Neural progenitor cell (in vitro differentiated cells): ENCODE measurements at regions not wholly inside any gene's neighbourhood (a gene's known extent, or its start where the extent isn't known, plus 50 kb on each side); places are given as distances from the start of the nearest gene placed in this dataset.

Experiments used
- DNase-seq: peaks from one replicate; pipeline ENCODE4 v3.0.0-alpha.2; 2016; ENCODE audit warnings: low spot score
- H2AFZ ChIP-seq: fragments of 200-600 bp; sonication (generic); replicated peaks from 2 replicates; pipeline ENCODE4 v1.6.1; 2016; ENCODE audit warnings: antibody characterized with exemption
- H3F3A ChIP-seq: fragments of 200-600 bp; sonication (generic); 2 replicates; pipeline ENCODE4 v1.6.1; 2016; ENCODE audit warnings: antibody characterized with exemption, low read depth
- H3K27ac ChIP-seq: fragments of 200-600 bp; sonication (generic); 2 replicates; pipeline ENCODE4 v1.5.1; 2016; ENCODE audit warnings: mild to moderate bottlenecking
- H3K27me3 ChIP-seq: fragments of 200-600 bp; sonication (generic); 2 replicates; pipeline ENCODE4 v1.6.1; 2016; ENCODE audit warnings: mild to moderate bottlenecking, moderate library complexity
- H3K36me3 ChIP-seq: fragments of 200-600 bp; sonication (generic); 2 replicates; pipeline ENCODE4 v1.5.1; 2016
- H3K4me1 ChIP-seq: fragments of 200-600 bp; sonication (generic); 2 replicates; pipeline ENCODE4 v1.6.1; 2016; ENCODE audit warnings: mixed run types
- H3K4me2 ChIP-seq: fragments of 200-600 bp; sonication (generic); 2 replicates; pipeline ENCODE4 v1.6.1; 2016
- H3K4me3 ChIP-seq: fragments of 200-600 bp; sonication (generic); 2 replicates; pipeline ENCODE4 v1.5.1; 2016
- H3K79me2 ChIP-seq: fragments of 200-600 bp; sonication (generic); 2 replicates; pipeline ENCODE4 v1.6.1; 2016; ENCODE audit warnings: low read depth
- H3K9ac ChIP-seq: fragments of 200-600 bp; sonication (generic); 2 replicates; pipeline ENCODE4 v1.6.1; 2016
- H3K9me3 ChIP-seq: fragments of 200-600 bp; sonication (generic); 2 replicates; pipeline ENCODE4 v1.5.1; 2016; ENCODE audit warnings: low read depth
- H4K20me1 ChIP-seq: fragments of 200-600 bp; sonication (generic); 2 replicates; pipeline ENCODE4 v1.6.1; 2016; ENCODE audit warnings: low read depth
- H3K27ac Mint-ChIP-seq: 3 replicates; pipeline ENCODE4 v1.8.0; 2021; ENCODE audit warnings: mixed read lengths
- H3K27me3 Mint-ChIP-seq: 2 replicates; pipeline ENCODE4 v1.8.0; 2022; ENCODE audit warnings: low read depth, mild to moderate bottlenecking, inconsistent platforms, moderate library complexity, mixed read lengths; ENCODE audit not compliant: insufficient read depth
- H3K36me3 Mint-ChIP-seq: 3 replicates; pipeline ENCODE4 v1.8.0; 2021; ENCODE audit warnings: mixed read lengths
- H3K4me1 Mint-ChIP-seq: 3 replicates; pipeline ENCODE4 v1.8.0; 2021; ENCODE audit warnings: mixed read lengths
- H3K4me3 Mint-ChIP-seq: 3 replicates; pipeline ENCODE4 v1.8.0; 2021; ENCODE audit warnings: mild to moderate bottlenecking, moderate library complexity, mixed read lengths
- H3K9me3 Mint-ChIP-seq: 3 replicates; pipeline ENCODE4 v1.8.0; 2020; ENCODE audit warnings: mixed read lengths
- CTCF ChIP-seq: fragments of 200-600 bp; sonication (generic); IDR thresholded peaks from 2 replicates; pipeline ENCODE4 v1.5.1; 2017; ENCODE audit warnings: antibody characterized with exemption, mild to moderate bottlenecking
- EZH2 ChIP-seq: fragments of 200-600 bp; sonication (generic); IDR thresholded peaks from 2 replicates; pipeline ENCODE4 v1.6.1; 2017; ENCODE audit warnings: antibody characterized with exemption, mild to moderate bottlenecking, moderate library complexity
- EZH2phosphoT487 ChIP-seq: fragments of 200-600 bp; sonication (generic); IDR thresholded peaks from 2 replicates; pipeline ENCODE4 v1.6.1; 2017; ENCODE audit warnings: antibody characterized with exemption

GRCh38 chr13:83549671-83550070, 332.6 kb downstream of the SLITRK1 start:
- no peaks in the 10 kb centered on the region for H3K36me3 ChIP-seq
- TF ChIP-seq CTCF (no peak), EZH2 (no peak), EZH2phosphoT487 (no peak)
- H3F3A ChIP-seq, result no peaks in the 10 kb centered on the region
- H3K9me3 Mint-ChIP-seq, result no peaks in the 10 kb centered on the region
- no peak overlapping the region for H2AFZ ChIP-seq
- H3K27ac ChIP-seq, result no peak overlapping the region
- H4K20me1 ChIP-seq, result no peaks in the 10 kb centered on the region
- no peaks in the 10 kb centered on the region for H3K27me3 ChIP-seq
- no peaks in the 10 kb centered on the region for H3K79me2 ChIP-seq
- no peak overlapping the region for H3K9ac ChIP-seq
- H3K4me3 Mint-ChIP-seq, result no peak overlapping the region
- no peaks in the 10 kb centered on the region for H3K36me3 Mint-ChIP-seq
- no peaks in the 10 kb centered on the region for H3K4me1 ChIP-seq
- H3K4me1 Mint-ChIP-seq, result no peaks in the 10 kb centered on the region
- no peak for DNase-seq
- H3K27ac Mint-ChIP-seq, result no peak overlapping the region
- peaks cover under 1% of the 10 kb centered on the region for H3K27me3 Mint-ChIP-seq
- H3K4me3 ChIP-seq, result no peak overlapping the region
- no peak overlapping the region for H3K4me2 ChIP-seq
- no peaks in the 10 kb centered on the region for H3K9me3 ChIP-seq

DNA sequence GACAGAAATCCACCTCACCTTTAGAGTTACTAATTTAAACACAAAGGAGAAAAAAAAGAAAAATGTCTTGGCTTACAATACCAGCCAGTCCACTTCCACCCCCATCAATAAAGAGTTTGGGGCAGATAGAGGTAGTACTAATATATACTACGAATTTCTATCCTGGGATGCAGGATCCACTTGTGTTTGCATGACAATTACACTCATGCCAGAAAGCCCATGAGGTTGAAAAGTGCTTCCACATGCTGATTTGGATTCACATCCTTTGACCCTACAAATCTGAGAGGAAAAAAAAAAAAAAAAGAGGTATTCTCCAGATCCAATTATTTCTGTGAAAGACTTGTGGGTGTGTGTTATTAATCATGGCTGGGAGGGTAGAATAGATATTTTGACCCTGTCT, 335.2 kb downstream of the SLITRK1 start:
- H3K4me1 ChIP-seq, result no peaks in the 10 kb centered on the region
- H3K27me3 ChIP-seq, result no peaks in the 10 kb centered on the region
- TF ChIP-seq EZH2 (no peak), EZH2phosphoT487 (no peak)
- no peak overlapping the region for H3K4me3 ChIP-seq
- H3K4me3 Mint-ChIP-seq, result no peak overlapping the region
- DNase-seq, result no peak
- H3K27me3 Mint-ChIP-seq, result no peaks in the 10 kb centered on the region
- no peaks in the 10 kb centered on the region for H3K9me3 ChIP-seq
- H3K27ac ChIP-seq, result no peak overlapping the region
- no peaks in the 10 kb centered on the region for H4K20me1 ChIP-seq
- H3K79me2 ChIP-seq, result no peaks in the 10 kb centered on the region
- no peak overlapping the region for H3K27ac Mint-ChIP-seq
- H3K4me1 Mint-ChIP-seq, result no peaks in the 10 kb centered on the region
- no peak overlapping the region for H2AFZ ChIP-seq
- no peaks in the 10 kb centered on the region for H3K36me3 Mint-ChIP-seq
- no peak overlapping the region for H3K9ac ChIP-seq
- H3F3A ChIP-seq, result no peaks in the 10 kb centered on the region
- H3K36me3 ChIP-seq, result no peaks in the 10 kb centered on the region
- H3K9me3 Mint-ChIP-seq, result no peaks in the 10 kb centered on the region
- no peak overlapping the region for H3K4me2 ChIP-seq

DNA sequence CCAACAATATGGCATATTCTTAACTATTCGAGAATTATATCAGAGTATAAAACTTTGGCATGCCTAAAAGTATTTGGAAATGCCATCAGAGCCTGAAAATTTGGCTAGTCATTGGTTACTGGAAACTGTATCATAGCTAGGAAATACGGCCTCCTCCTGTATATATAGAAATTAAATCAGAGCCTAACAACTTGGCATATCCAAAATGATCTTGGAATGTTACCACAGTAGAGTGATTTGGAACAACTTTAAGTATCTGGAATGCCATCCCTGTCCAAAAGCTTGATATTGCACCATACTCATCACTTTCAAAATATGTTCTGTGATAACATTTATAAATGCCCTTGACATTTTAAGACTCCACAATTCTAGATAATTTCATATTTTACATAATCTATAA, 335.8 kb downstream of the SLITRK1 start:
- TF ChIP-seq CTCF (no peak), EZH2 (no peak), EZH2phosphoT487 (no peak)
- Histone ChIP-seq H3K27ac (no peak overlapping the region), H3K4me2 (no peak overlapping the region), H3K27me3 (no peaks in the 10 kb centered on the region), H4K20me1 (no peaks in the 10 kb centered on the region), H3K36me3 (no peaks in the 10 kb centered on the region), H3F3A (no peaks in the 10 kb centered on the region), H3K9me3 (no peaks in the 10 kb centered on the region), H3K79me2 (no peaks in the 10 kb centered on the region), H3K9ac (no peak overlapping the region), H2AFZ (no peak overlapping the region), H3K4me3 (no peak overlapping the region), H3K4me1 (no peaks in the 10 kb centered on the region)
- DNase-seq, result no peak
- no peaks in the 10 kb centered on the region for H3K27me3 Mint-ChIP-seq
- no peaks in the 10 kb centered on the region for H3K9me3 Mint-ChIP-seq
- H3K4me1 Mint-ChIP-seq, result no peaks in the 10 kb centered on the region
- no peaks in the 10 kb centered on the region for H3K36me3 Mint-ChIP-seq
- no peak overlapping the region for H3K4me3 Mint-ChIP-seq
- no peak overlapping the region for H3K27ac Mint-ChIP-seq

DNA sequence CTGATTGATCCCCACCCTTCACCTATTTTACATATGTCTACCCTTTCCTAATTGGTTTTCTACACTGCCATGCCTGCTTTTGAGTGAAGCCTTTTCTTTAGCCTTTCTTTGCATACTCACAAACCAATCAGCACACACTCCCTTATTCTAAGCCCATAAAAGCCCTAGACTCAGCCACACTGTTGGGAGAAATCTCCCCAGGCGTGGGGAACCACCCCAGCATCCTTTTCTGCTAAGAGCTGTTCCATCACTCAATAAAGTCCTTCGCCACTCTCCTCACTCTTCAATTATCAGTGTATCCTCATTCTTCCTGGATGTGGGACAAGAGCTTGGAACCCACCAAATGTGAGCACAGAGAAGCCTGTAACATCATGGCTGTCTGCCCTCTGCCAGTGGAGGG, 343.6 kb downstream of the SLITRK1 start:
- no peaks in the 10 kb centered on the region for H4K20me1 ChIP-seq
- H3K27ac Mint-ChIP-seq, result no peak overlapping the region
- H3K27ac ChIP-seq, result no peak overlapping the region
- no peaks in the 10 kb centered on the region for H3K27me3 Mint-ChIP-seq
- no peak overlapping the region for H2AFZ ChIP-seq
- no peaks in the 10 kb centered on the region for H3K9me3 ChIP-seq
- H3K79me2 ChIP-seq, result no peaks in the 10 kb centered on the region
- no peaks in the 10 kb centered on the region for H3K36me3 ChIP-seq
- no peak overlapping the region for H3K4me3 Mint-ChIP-seq
- H3K9me3 Mint-ChIP-seq, result no peaks in the 10 kb centered on the region
- no peaks in the 10 kb centered on the region for H3K27me3 ChIP-seq
- H3K4me2 ChIP-seq, result no peak overlapping the region
- no peak for TF ChIP-seq CTCF
- no peaks in the 10 kb centered on the region for H3K36me3 Mint-ChIP-seq
- no peak for DNase-seq
- H3K4me3 ChIP-seq, result no peak overlapping the region
- no peaks in the 10 kb centered on the region for H3K4me1 ChIP-seq
- H3K4me1 Mint-ChIP-seq, result no peaks in the 10 kb centered on the region
- no peak overlapping the region for H3K9ac ChIP-seq
- no peaks in the 10 kb centered on the region for H3F3A ChIP-seq
